ENCODE measurements at regions not wholly inside any gene's neighbourhood (a gene's known extent, or its start where the extent isn't known, plus 50 kb on each side); places are given as distances from the start of the nearest gene placed in this dataset.
"Not testable (repeated sequence)": the region's sequence is repeated elsewhere in the genome, so short reads cannot be mapped to it uniquely, and the experiment has no call there.

DNA sequence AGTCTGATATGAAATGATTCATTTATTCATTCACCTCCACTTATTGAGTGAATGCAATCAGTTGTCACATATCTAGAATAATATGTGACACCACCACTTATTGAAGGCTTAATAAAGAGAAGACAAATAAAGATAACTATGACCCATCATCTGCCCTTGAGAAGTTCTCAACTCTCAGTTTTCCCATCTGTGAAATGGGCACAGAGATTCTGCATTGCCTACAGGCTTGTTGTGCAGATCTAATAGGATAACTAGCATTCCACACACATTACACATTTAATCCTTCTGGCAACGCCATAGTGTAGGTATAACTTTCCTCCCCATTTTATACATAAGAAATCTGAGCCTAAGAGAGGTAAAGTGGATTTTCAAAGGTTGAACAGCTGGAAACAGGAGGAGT lies 84.2 kb upstream of the FICD start:
- H3K4me1 Mint-ChIP-seq, result no peaks in the 10 kb centered on the region
- H3K36me3 Mint-ChIP-seq (ENCODE audit: low read depth), result no peaks in the 10 kb centered on the region
- DNase-seq, result no peak
- TF ChIP-seq, protein P1, sequence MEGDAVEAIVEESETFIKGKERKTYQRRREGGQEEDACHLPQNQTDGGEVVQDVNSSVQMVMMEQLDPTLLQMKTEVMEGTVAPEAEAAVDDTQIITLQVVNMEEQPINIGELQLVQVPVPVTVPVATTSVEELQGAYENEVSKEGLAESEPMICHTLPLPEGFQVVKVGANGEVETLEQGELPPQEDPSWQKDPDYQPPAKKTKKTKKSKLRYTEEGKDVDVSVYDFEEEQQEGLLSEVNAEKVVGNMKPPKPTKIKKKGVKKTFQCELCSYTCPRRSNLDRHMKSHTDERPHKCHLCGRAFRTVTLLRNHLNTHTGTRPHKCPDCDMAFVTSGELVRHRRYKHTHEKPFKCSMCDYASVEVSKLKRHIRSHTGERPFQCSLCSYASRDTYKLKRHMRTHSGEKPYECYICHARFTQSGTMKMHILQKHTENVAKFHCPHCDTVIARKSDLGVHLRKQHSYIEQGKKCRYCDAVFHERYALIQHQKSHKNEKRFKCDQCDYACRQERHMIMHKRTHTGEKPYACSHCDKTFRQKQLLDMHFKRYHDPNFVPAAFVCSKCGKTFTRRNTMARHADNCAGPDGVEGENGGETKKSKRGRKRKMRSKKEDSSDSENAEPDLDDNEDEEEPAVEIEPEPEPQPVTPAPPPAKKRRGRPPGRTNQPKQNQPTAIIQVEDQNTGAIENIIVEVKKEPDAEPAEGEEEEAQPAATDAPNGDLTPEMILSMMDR (IDR thresholded peaks at IDR 0.05), result no peak
- H3K27me3 Mint-ChIP-seq (ENCODE audit: low read depth, poor library complexity), result peaks cover 14% of the 10 kb centered on the region
- no peak overlapping the region for H3K4me3 Mint-ChIP-seq
- H3K9me3 Mint-ChIP-seq, result no peaks in the 10 kb centered on the region
- H3K27ac Mint-ChIP-seq, result no peak overlapping the region

DNA sequence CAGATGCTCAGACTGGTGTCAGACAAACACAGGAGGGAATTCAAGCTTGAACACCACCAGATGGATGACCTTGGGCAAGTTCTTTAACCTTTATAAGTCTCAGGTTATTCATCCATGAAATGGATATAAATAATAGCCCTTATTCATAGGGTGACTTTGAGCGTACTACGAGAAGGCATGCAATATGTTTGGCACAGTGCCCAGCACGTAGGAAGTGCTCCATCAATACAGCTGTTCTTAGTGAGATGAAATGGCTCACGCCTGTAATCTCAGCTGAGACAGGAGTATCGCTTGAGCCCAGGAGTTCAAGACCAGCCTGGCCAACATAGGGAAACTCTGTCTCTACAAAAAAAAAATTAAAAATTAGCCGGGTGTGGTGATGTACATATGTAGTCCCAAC lies 84.8 kb upstream of the FICD start:
- Mint-ChIP-seq H3K4me1 (peaks cover 7% of the 10 kb centered on the region), H3K27ac (no peak overlapping the region), H3K27me3 (ENCODE audit: low read depth, poor library complexity) (peaks cover 14% of the 10 kb centered on the region), H3K4me3 (no peak overlapping the region), H3K9me3 (no peaks in the 10 kb centered on the region), H3K36me3 (ENCODE audit: low read depth) (no peaks in the 10 kb centered on the region)
- TF ChIP-seq, protein P1 (IDR thresholded peaks at IDR 0.05), result no peak
- DNase-seq, result no peak

DNA sequence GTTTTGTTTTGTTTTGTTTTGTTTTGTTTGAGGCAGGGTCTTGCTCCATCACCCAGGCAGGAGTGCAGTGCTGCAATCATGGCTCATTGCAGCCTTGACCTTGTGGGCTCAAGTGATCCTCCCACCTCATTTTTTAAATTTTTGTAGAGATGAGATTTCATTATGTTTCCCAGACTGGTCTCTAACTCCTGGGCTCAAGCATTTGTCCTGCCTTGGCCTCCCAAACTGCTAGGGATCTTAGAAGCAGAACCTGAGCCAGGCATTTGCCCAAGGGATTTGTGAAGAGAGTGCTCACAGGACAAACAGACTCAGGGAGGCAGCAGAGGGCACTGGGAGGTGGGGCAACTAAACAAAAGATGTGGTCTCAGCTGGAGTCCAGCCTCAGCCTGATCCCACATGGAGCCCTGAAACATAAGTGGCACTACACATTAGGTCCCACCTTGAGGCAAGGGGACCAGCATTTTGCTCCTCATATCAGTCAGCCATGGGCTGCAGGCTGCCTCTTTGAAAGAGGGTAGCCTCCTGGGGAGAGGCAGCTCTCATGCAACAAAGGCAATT lies 86.2 kb upstream of the CMKLR1 start:
- Mint-ChIP-seq H3K4me1 (peaks cover 14% of the 10 kb centered on the region), H3K9me3 (peaks cover 3% of the 10 kb centered on the region), H3K27me3 (ENCODE audit: low read depth, poor library complexity) (peaks cover 3% of the 10 kb centered on the region), H3K4me3 (no peak overlapping the region), H3K27ac (peak overlapping the region; percentile 18), H3K36me3 (ENCODE audit: low read depth) (no peaks in the 10 kb centered on the region)
- peak; percentile 13 for DNase-seq
- TF ChIP-seq, protein P1 (IDR thresholded peaks at IDR 0.05), result no peak

DNA sequence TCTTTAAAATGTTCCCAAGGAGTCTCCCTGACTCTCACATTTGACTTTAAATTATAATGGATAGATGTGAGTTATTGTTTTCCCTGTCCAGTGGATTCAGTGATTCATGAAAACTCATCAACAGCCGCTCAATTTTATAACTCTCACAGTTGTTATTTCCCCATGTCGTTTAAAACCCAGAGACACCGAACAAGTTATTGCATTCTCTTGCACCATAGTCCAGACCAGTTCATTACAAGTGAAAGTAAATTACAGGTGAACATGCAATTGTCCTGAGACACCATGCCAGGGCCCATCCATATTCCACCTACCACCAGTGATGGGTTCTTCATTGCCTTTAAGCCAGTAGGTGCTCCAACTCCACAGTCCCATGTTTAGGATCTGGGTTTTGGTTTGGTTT lies 85.7 kb upstream of the CMKLR1 start:
- Mint-ChIP-seq H3K4me1 (peaks cover 14% of the 10 kb centered on the region), H3K27me3 (ENCODE audit: low read depth, poor library complexity) (peaks cover 3% of the 10 kb centered on the region), H3K4me3 (no peak overlapping the region), H3K27ac (peak overlapping the region; percentile 5), H3K9me3 (peaks cover 3% of the 10 kb centered on the region), H3K36me3 (ENCODE audit: low read depth) (no peaks in the 10 kb centered on the region)
- TF ChIP-seq, protein P1 (IDR thresholded peaks at IDR 0.05), result no peak
- DNase-seq, result no peak

DNA sequence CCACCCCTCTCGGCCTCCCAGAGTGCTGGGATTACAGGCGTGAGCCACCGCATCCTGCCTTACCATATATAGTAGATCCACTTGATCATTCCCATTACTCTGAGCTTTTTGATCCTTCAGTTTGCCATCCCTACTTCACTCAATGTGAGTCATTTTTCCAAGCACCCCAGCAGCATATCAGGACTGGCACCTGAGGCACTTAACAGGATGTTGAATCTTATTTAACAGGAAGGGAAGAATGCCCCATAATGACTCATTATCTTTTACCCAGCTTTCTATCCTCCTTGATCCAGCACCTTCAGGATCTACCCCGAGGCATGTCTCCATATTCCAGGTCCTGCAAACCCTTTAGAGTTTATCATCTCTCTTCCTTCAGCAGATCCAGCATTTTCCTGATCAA lies 84.9 kb upstream of the CMKLR1 start:
- no peaks in the 10 kb centered on the region for H3K36me3 Mint-ChIP-seq (ENCODE audit: low read depth)
- peak overlapping the region; percentile 12 for H3K27ac Mint-ChIP-seq
- DNase-seq, result no peak
- no peaks in the 10 kb centered on the region for H3K27me3 Mint-ChIP-seq (ENCODE audit: low read depth, poor library complexity)
- TF ChIP-seq, protein P1 (IDR thresholded peaks at IDR 0.05), result no peak
- H3K4me1 Mint-ChIP-seq, result peaks cover 14% of the 10 kb centered on the region
- H3K4me3 Mint-ChIP-seq, result no peak overlapping the region
- peaks cover 3% of the 10 kb centered on the region for H3K9me3 Mint-ChIP-seq

DNA sequence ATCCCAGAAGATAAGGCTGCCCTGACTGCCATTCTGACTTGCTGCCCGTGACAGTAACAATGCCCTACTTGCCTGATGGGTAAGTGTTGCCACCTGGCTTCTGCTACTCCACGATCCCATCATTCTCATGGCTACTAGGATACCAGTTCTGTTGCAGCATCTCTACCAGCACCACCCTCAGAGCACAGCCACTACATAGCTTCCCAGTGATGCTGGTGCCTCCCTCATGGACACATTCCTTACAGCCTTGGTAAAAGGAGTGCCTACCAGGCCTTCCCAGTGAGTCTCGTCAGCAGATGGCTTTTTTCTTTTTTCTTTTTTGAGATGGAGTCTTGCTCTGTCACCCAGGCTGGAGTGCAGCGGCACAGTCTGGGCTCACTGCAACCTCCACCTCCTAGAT lies 84.4 kb upstream of the CMKLR1 start:
- TF ChIP-seq, protein P1 (IDR thresholded peaks at IDR 0.05), result no peak
- DNase-seq, result no peak
- Mint-ChIP-seq H3K9me3 (peaks cover 3% of the 10 kb centered on the region), H3K4me1 (peaks cover 14% of the 10 kb centered on the region), H3K27me3 (ENCODE audit: low read depth, poor library complexity) (no peaks in the 10 kb centered on the region), H3K27ac (no peak overlapping the region), H3K4me3 (no peak overlapping the region), H3K36me3 (ENCODE audit: low read depth) (no peaks in the 10 kb centered on the region)

DNA sequence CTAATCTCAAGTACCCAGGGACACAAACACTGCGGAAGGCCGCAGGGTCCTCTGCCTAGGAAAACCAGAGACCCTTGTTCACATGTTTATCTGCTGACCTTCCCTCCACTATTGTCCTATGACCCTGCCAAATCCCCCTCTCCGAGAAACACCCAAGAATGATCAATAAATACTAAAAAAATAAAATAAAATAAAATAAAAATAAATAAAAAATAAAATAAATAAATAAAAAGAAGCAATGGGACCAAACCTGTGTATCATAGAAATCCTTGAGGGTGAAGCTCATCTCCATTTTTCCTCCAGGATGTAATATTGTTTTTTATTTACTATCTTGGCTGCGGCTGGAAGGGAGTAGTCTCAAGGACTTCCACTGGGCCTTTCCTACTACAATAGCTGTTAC lies 82.0 kb upstream of the CMKLR1 start:
- H3K9me3 Mint-ChIP-seq; DNase-seq; H3K27ac Mint-ChIP-seq; H3K4me3 Mint-ChIP-seq; H3K36me3 Mint-ChIP-seq (ENCODE audit: low read depth); H3K27me3 Mint-ChIP-seq (ENCODE audit: low read depth, poor library complexity): not testable (repeated sequence)
- H3K4me1 Mint-ChIP-seq, result peaks cover 14% of the 10 kb centered on the region

DNA sequence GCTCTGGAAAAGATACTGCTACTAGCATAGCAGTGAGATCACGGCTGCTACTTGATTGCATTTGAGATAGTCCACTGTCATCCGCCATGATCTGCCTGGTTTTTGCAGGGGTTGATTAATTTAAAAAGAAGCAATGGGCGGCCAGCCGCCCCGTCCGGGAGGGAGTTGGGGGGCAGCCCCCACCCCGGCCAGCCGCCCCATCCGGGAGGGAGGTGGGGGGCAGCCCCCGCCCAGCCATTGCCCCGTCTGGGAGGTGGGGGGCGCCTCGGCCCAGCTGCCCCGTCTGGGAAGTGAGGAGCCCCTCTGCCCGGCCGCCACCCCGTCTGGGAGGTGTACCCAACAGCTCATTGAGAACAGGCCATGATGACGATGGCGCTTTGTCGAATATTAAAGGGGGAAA lies 81.3 kb upstream of the CMKLR1 start:
- not testable (repeated sequence) for DNase-seq; H3K4me3 Mint-ChIP-seq; H3K36me3 Mint-ChIP-seq (ENCODE audit: low read depth); H3K27me3 Mint-ChIP-seq (ENCODE audit: low read depth, poor library complexity); H3K4me1 Mint-ChIP-seq; H3K9me3 Mint-ChIP-seq; H3K27ac Mint-ChIP-seq

All from nephron progenitor cell (in vitro differentiated cells).